ENCODE measurements at regions not wholly inside any gene's neighbourhood (a gene's known extent, or its start where the extent isn't known, plus 50 kb on each side); places are given as distances from the start of the nearest gene placed in this dataset.

GRCh38 chr4:11616856-11617255, 188.2 kb upstream of the HS3ST1 start:
- no peaks in the 10 kb centered on the region for H3K9me3 ChIP-seq (replicated peaks in 1 of 3)

GRCh38 chr4:11615601-11616000, 186.9 kb upstream of the HS3ST1 start:
- no peaks in the 10 kb centered on the region for H3K27me3 ChIP-seq
- no peaks in the 10 kb centered on the region for H3K9me3 ChIP-seq (replicated peaks in 1 of 3)
- WGBS, 4 donors: 64 to 78% (median 73%) methylated on average over 7 of the region's 7 CpGs
- intact Hi-C loops (cut with DNase I): no loop called here
- no peaks in the 10 kb centered on the region for H3K4me1 ChIP-seq (replicated peaks in 1 of 2)
- TF ChIP-seq, protein P1, sequence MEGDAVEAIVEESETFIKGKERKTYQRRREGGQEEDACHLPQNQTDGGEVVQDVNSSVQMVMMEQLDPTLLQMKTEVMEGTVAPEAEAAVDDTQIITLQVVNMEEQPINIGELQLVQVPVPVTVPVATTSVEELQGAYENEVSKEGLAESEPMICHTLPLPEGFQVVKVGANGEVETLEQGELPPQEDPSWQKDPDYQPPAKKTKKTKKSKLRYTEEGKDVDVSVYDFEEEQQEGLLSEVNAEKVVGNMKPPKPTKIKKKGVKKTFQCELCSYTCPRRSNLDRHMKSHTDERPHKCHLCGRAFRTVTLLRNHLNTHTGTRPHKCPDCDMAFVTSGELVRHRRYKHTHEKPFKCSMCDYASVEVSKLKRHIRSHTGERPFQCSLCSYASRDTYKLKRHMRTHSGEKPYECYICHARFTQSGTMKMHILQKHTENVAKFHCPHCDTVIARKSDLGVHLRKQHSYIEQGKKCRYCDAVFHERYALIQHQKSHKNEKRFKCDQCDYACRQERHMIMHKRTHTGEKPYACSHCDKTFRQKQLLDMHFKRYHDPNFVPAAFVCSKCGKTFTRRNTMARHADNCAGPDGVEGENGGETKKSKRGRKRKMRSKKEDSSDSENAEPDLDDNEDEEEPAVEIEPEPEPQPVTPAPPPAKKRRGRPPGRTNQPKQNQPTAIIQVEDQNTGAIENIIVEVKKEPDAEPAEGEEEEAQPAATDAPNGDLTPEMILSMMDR (IDR thresholded peaks at IDR 0.05): no peak
- no peak for TF ChIP-seq POLR2A (IDR thresholded peaks at IDR 0.05)
- H3K27ac ChIP-seq: no peak overlapping the region
- no peaks in the 10 kb centered on the region for H3K36me3 ChIP-seq (replicated peaks in 1 of 2)
- DNase-seq: no peak
- H3K4me3 ChIP-seq: no peak overlapping the region

More at GRCh38 chr4:11616856-11617255, 188.2 kb upstream of the HS3ST1 start:
- no peak for DNase-seq
- H3K27ac ChIP-seq: no peak overlapping the region
- TF ChIP-seq POLR2A (IDR thresholded peaks at IDR 0.05): no peak
- TF ChIP-seq, protein P1 (IDR thresholded peaks at IDR 0.05): no peak
- no peaks in the 10 kb centered on the region for H3K4me1 ChIP-seq (replicated peaks in 1 of 2)
- no peak overlapping the region for H3K4me3 ChIP-seq
- no peaks in the 10 kb centered on the region for H3K36me3 ChIP-seq (replicated peaks in 1 of 2)
- WGBS, 4 donors: 86 to 95% (median 91%) methylated on average over 4 of the region's 4 CpGs
- no peaks in the 10 kb centered on the region for H3K27me3 ChIP-seq
- intact Hi-C loops (cut with DNase I): no loop called here

GRCh38 chr4:11614426-11614825, 185.7 kb upstream of the HS3ST1 start:
- Histone ChIP-seq H3K36me3 (replicated peaks in 1 of 2) (no peaks in the 10 kb centered on the region), H3K27me3 (no peaks in the 10 kb centered on the region), H3K9me3 (replicated peaks in 1 of 3) (no peaks in the 10 kb centered on the region), H3K4me1 (replicated peaks in 1 of 2) (no peaks in the 10 kb centered on the region), H3K27ac (no peak overlapping the region), H3K4me3 (no peak overlapping the region)
- intact Hi-C loops (cut with DNase I): no loop called here
- DNase-seq: no peak
- 86 to 96% (median 89%) methylated on average over 5 of the region's 5 CpGs for WGBS, 4 donors
- TF ChIP-seq POLR2A (IDR thresholded peaks at IDR 0.05): no peak
- TF ChIP-seq, protein P1 (IDR thresholded peaks at IDR 0.05): no peak

DNA sequence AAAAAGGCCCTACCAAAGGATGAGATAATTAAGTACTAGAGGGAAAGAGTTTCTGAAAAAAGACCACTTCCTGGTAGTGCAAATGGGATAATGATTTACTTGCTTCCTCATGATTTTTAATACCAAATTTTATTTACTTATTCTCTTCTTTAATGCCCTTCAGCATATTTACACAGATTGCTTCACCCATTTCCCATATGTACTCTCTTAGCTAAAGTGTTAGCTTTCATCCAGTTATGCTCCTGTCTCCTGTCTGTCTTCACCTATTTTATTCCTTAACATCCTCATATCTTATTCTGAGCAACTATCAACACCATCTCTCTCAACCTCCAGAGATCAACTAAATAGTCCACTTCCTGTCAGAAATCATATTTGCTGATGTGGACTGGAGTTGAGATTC, 183.2 kb upstream of the HS3ST1 start:
- Histone ChIP-seq H3K27ac (no peak overlapping the region), H3K36me3 (replicated peaks in 1 of 2) (no peaks in the 10 kb centered on the region), H3K27me3 (no peaks in the 10 kb centered on the region), H3K4me3 (no peak overlapping the region), H3K4me1 (replicated peaks in 1 of 2) (no peaks in the 10 kb centered on the region), H3K9me3 (replicated peaks in 1 of 3) (no peaks in the 10 kb centered on the region)
- TF ChIP-seq, protein P1 (IDR thresholded peaks at IDR 0.05): no peak
- TF ChIP-seq POLR2A (IDR thresholded peaks at IDR 0.05): no peak
- intact Hi-C loops (cut with DNase I): no loop called here
- no peak for DNase-seq
